ENCODE measurements at regions not wholly inside any gene's neighbourhood (a gene's known extent, or its start where the extent isn't known, plus 50 kb on each side); places are given as distances from the start of the nearest gene placed in this dataset.

DNA sequence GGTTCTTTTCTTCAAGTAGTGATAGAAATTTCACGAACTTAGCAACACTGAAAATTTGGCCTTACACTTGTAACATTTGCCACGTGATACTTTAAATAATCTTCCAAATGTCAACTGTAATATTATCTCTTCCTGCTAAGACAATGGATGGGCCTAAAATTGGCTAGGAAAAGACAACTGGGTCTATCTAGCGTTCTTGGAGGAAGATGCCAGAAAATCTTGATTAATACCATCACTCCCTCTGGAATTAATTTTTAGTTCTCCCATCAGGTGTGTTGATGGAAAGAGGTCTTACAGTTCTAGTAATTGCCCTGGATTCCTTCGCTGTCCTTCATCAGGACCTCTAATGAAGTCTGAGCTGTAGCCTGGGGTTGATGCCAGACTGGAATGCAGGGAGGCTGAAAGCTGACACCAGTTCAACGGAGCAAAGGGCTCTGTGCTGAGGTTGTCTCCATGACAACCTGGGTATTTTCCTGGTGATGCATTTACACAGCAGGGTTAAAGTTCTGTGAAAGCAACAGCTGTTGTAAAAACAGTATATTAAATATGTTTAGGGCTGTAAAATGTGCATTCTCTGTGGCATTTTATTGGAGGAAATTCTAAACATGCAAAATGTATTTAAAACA, 92.3 kb downstream of the GAS1 start:
- TF ChIP-seq, protein P1, sequence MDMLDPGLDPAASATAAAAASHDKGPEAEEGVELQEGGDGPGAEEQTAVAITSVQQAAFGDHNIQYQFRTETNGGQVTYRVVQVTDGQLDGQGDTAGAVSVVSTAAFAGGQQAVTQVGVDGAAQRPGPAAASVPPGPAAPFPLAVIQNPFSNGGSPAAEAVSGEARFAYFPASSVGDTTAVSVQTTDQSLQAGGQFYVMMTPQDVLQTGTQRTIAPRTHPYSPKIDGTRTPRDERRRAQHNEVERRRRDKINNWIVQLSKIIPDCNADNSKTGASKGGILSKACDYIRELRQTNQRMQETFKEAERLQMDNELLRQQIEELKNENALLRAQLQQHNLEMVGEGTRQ (IDR thresholded peaks at IDR 0.05; ENCODE audit: low read depth, low read length): no peak
- TF ChIP-seq, protein P2, sequence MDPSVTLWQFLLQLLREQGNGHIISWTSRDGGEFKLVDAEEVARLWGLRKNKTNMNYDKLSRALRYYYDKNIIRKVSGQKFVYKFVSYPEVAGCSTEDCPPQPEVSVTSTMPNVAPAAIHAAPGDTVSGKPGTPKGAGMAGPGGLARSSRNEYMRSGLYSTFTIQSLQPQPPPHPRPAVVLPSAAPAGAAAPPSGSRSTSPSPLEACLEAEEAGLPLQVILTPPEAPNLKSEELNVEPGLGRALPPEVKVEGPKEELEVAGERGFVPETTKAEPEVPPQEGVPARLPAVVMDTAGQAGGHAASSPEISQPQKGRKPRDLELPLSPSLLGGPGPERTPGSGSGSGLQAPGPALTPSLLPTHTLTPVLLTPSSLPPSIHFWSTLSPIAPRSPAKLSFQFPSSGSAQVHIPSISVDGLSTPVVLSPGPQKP (IDR thresholded peaks at IDR 0.05; ENCODE audit: borderline replicate concordance, low read depth, low read length): no peak
- TF ChIP-seq, protein P3, sequence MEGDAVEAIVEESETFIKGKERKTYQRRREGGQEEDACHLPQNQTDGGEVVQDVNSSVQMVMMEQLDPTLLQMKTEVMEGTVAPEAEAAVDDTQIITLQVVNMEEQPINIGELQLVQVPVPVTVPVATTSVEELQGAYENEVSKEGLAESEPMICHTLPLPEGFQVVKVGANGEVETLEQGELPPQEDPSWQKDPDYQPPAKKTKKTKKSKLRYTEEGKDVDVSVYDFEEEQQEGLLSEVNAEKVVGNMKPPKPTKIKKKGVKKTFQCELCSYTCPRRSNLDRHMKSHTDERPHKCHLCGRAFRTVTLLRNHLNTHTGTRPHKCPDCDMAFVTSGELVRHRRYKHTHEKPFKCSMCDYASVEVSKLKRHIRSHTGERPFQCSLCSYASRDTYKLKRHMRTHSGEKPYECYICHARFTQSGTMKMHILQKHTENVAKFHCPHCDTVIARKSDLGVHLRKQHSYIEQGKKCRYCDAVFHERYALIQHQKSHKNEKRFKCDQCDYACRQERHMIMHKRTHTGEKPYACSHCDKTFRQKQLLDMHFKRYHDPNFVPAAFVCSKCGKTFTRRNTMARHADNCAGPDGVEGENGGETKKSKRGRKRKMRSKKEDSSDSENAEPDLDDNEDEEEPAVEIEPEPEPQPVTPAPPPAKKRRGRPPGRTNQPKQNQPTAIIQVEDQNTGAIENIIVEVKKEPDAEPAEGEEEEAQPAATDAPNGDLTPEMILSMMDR (conservative IDR thresholded peaks at IDR 0.05; ENCODE audit: low read depth, low read length): no peak
- no peak for TF ChIP-seq CEBPB (IDR thresholded peaks at IDR 0.05; ENCODE audit: low read depth, low read length)
- TF ChIP-seq MAFK (IDR thresholded peaks at IDR 0.05; ENCODE audit: low read depth, low read length): no peak
- no peak for TF ChIP-seq POLR2A (IDR thresholded peaks at IDR 0.05; ENCODE audit: low read depth, low read length)
- TF ChIP-seq MXI1 (IDR thresholded peaks at IDR 0.05; ENCODE audit: borderline replicate concordance, low read depth, low read length): no peak
- TF ChIP-seq RFX5 (IDR thresholded peaks at IDR 0.05; ENCODE audit: low read depth, low read length): no peak
- no peak for TF ChIP-seq FOS (IDR thresholded peaks at IDR 0.05; ENCODE audit: low read depth, low read length)
